Lower leg skin (tissue), 4 donors: ENCODE measurements at regions not wholly inside any gene's neighbourhood (a gene's known extent, or its start where the extent isn't known, plus 50 kb on each side); places are given as distances from the start of the nearest gene placed in this dataset.
"Not testable (repeated sequence)": the region's sequence is repeated elsewhere in the genome, so short reads cannot be mapped to it uniquely, and the experiment has no call there.

ENCODE experiments used
- DNase-seq, 2 donors: peaks; one replicate each; pipeline ENCODE4 v3.0.0-alpha.2; 2019; ENCODE audit warnings: low spot score in 2 of 2
- H3K4me3 ChIP-seq: fragments of 200-600 bp; sonication (generic); 2 replicates; pipeline ENCODE4 v1.5.1; 2017; ENCODE audit warnings: mild to moderate bottlenecking, low read depth; ENCODE audit not compliant: poor library complexity, severe bottlenecking
- POLR2A ChIP-seq, 2 donors: fragments of 450-650 bp; IDR thresholded peaks; one replicate each; pipeline ENCODE4 v1.6.1; 2016 to 2017; ENCODE audit warnings: antibody characterized with exemption in 2 of 2, mild to moderate bottlenecking in 1 of 2, moderate library complexity in 1 of 2
- WGBS, 2 donors: methylation state at CpG; one replicate each; pipeline ENCODE4 v1.1.5; 2018; 5-methylcytosine and 5-hydroxymethylcytosine counted together
- intact Hi-C: fragments of 100-400 bp; cut with DNase I; formaldehyde crosslinking; loops from one replicate; pipeline ENCODE4 v1.15.0; 2023; ENCODE audit warnings: low total_unique reads
- TF ChIP-seq, protein P1 (sequence below), 3 donors: fragments of 450-650 bp; IDR thresholded peaks; one replicate each; pipeline ENCODE4 v1.5.1; 2016; ENCODE audit warnings: antibody characterized with exemption in 3 of 3, mild to moderate bottlenecking in 3 of 3, moderate library complexity in 2 of 3

DNA sequence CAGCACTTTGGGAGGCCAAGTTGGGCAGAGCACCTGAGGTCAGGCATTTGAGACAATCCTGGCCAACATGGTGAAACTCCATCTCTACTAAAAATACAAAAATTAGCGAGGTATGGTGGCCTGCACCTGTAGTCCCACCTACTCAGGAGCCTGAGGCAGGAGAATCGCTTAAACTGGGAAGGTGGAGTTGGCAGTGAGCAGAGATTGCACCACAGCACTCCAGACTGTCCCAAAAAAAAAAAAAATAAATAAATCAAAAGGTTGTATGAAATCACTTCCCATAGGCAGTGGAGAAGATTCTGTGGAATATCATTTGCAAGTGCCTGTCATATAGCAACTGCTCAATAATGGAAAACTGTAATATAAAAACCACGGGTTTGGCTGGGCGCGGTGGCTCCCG is 65.1 kb upstream of the SERBP1 start:
- no peak for DNase-seq
- no peak overlapping the region for H3K4me3 ChIP-seq
- WGBS, 2 donors, result 84 to 89% methylated on average over 6 of the region's 6 CpGs
- intact Hi-C loops, result no loop called here
- TF ChIP-seq, protein P1, sequence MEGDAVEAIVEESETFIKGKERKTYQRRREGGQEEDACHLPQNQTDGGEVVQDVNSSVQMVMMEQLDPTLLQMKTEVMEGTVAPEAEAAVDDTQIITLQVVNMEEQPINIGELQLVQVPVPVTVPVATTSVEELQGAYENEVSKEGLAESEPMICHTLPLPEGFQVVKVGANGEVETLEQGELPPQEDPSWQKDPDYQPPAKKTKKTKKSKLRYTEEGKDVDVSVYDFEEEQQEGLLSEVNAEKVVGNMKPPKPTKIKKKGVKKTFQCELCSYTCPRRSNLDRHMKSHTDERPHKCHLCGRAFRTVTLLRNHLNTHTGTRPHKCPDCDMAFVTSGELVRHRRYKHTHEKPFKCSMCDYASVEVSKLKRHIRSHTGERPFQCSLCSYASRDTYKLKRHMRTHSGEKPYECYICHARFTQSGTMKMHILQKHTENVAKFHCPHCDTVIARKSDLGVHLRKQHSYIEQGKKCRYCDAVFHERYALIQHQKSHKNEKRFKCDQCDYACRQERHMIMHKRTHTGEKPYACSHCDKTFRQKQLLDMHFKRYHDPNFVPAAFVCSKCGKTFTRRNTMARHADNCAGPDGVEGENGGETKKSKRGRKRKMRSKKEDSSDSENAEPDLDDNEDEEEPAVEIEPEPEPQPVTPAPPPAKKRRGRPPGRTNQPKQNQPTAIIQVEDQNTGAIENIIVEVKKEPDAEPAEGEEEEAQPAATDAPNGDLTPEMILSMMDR (IDR thresholded peaks at IDR 0.05), result no peak
- no peak for TF ChIP-seq POLR2A (IDR thresholded peaks at IDR 0.05)

DNA sequence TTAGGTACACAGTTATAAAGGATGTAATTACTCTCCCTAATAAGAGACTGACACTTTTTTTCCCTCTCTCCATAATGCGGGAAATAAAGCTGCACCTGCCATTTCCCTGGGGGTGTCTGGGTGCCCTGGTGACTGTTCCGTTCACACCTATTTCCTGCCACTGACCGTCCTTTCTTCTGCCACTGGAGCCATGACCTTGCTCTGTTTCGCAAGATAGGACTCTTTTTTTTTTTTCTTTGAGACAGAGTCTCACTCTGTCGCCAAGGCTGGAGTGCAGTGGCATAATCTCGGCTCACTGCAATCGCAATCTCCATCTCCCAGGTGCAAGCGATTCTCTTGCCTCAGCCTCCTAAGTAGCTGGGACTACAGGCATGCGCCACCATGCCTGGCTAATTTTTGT is 66.1 kb upstream of the SERBP1 start:
- H3K4me3 ChIP-seq, result no peak overlapping the region
- TF ChIP-seq POLR2A (IDR thresholded peaks at IDR 0.05), result no peak
- TF ChIP-seq, protein P1 (IDR thresholded peaks at IDR 0.05), result no peak
- no peak for DNase-seq
- WGBS, 2 donors, result 69 to 88% methylated on average over 9 of the region's 9 CpGs
- intact Hi-C loops, result no loop called here

DNA sequence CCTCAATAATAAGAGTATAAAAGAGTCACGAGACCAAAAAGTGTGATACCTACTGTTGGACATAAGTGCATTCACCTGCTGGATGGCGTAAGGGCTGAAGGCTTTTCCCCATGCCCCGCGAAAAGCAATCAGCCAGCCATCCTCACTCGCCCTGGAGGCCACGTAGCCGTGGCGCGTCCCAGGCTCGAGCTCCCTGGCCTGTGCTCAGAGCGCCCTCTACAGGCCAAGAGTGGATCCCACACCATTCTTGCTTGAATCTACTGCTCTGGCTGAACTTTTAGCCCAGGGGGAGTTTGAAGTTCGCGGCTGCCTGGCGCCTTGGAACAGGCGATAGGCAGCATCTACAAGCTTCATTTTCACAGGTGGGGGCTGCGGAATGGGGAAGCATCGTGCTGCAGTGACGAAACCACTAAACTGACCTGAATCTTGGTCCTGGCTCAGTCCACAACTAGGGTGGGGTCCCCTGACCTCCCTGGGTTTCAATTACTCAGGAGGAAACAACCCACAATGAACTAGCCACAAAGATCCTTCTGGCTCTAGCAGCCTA is 70.3 kb upstream of the SERBP1 start:
- intact Hi-C loops, result loop anchor here (5.0 kb wide), 1 partner anchor 268 kb away; no protein-coding TSS in a partner anchor
- DNase-seq, result peak; percentile 82 to 97
- WGBS, 2 donors, result 2% methylated on average over 18 of the region's 18 CpGs
- TF ChIP-seq POLR2A (IDR thresholded peaks at IDR 0.05), result no peak
- TF ChIP-seq, protein P1 (IDR thresholded peaks at IDR 0.05), result peak in 1 of 3 donors; percentile 89
- H3K4me3 ChIP-seq, result no peak overlapping the region

DNA sequence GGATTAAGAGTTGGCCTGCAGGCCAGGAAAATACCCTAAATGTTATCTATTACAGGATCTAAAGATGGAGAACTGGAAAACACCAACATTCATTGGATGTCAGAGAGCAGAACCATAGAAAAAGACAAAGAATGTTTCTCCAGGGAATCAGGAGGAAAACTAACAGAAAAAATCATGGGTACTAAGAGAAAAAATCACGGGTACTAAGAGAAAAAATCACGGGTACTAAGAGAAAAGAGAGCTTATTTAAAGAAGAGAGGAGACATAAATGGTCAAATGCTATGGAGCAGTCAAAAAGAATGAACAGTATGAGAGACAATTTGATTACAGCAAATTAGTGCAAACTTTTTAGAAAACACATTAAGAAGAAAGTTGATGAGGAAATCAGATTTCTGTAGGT is 73.8 kb upstream of the SERBP1 start:
- no peak for DNase-seq
- 79 to 86% methylated on average over 2 of the region's 2 CpGs for WGBS, 2 donors
- TF ChIP-seq POLR2A (IDR thresholded peaks at IDR 0.05), result no peak
- intact Hi-C loops, result loop anchor here (5.0 kb wide), 1 partner anchor 272 kb away; no protein-coding TSS in a partner anchor
- no peak overlapping the region for H3K4me3 ChIP-seq

DNA sequence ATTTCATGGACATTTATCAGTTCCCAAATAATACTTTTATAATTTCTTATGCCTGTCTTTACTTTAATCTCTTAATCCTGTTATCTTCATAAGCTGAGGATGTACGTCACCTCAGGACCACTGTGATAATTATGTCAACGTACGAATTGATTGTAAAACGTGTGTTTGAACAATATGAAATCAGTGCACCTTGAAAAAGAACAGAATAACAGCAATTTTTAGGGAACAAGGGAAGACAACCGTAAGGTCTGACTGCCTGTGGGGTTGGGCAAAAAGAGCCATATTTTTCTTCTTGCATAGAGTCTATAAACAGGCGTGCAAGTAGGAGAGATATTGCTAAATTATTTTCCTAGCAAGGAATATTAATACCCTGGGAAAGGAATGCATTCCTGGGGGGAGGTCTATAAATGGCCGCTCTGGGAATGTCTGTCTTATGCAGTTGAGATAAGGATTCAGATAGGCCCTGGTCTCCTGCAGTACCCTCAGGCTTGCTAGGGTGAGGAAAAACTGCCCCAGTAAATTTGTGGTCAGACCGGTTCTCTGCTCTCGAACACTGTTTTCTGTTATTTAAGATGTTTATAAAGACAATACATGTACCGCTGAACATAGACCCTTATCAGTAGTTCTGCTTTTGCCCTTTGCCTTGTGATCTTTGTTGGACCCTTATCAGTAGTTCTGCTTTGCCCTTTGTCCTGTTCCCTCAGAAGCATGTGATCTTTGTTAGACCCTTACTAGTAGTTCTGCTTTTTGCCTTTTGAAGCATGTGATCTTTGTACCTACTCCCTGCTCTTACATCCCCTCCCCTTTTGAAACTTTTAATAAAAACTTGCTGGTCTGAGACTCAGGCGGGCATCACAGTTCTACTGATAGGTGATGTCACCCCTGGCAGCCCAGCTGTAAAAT is 83.4 kb upstream of the SERBP1 start:
- DNase-seq, H3K4me3 ChIP-seq, intact Hi-C loops: not testable (repeated sequence)
- 82 to 92% methylated on average over 11 of the region's 11 CpGs for WGBS, 2 donors

DNA sequence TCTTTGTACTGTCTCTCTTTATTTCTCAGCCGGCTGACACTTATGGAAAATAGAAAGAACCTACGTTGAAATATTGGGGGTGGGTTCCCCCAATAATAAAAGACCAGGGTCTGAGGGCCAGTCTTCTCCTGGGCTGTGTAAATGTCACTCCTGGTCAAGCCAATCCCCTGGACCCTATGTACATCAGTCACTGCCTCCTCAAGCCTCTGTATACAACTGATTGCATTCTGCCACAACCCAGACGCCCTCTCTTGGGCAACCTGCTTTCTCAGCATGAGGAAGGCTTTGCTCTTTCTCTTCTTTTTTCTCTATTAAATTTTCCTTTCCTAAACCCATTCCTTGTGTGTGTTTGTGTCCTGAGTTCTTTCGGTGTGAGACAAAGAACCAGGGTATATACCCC is 84.1 kb upstream of the SERBP1 start:
- H3K4me3 ChIP-seq, result no peak overlapping the region
- WGBS, 2 donors, result 69 to 85% methylated on average over 4 of the region's 4 CpGs
- DNase-seq, result no peak
- TF ChIP-seq, protein P1 (IDR thresholded peaks at IDR 0.05), result no peak
- TF ChIP-seq POLR2A (IDR thresholded peaks at IDR 0.05), result no peak
- intact Hi-C loops, result no loop called here
